KG1 (cell line): ENCODE measurements at regions not wholly inside any gene's neighbourhood (a gene's known extent, or its start where the extent isn't known, plus 50 kb on each side); places are given as distances from the start of the nearest gene placed in this dataset.

Experiments
- DNase-seq: peaks from one replicate; lab custom pipeline; 2025; lab: John Stamatoyannopoulos, UW

- no peak for DNase-seq
These were observed 50.6 kb upstream of the SLC45A1 start for GRCh38 chr1:8267307-8267706.

GRCh38 chr1:8266436-8267165 is 51.3 kb upstream of the SLC45A1 start:
- DNase-seq, result no peak

DNA sequence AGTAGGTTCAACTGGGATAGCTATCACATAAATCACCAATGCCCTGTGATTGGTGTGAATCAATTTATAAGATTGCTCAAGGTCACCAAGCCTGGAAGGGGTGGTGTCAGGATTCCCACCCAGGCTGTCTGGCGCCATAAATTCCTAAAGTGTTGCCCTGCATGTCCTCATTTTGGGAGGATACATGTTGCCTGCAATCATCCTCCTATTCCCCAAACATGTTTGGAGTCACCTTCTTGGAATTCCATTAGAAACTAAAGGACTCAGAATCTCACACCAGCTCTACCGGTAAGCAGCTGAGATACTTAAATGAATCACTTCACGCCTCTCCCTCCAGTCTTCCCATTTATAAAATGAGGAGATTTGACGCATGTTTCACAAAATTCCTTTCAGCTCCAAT is 54.1 kb upstream of the SLC45A1 start:
- no peak for DNase-seq

- DNase-seq, result no peak
These were observed 56.5 kb upstream of the SLC45A1 start for GRCh38 chr1:8261398-8261762.

DNA sequence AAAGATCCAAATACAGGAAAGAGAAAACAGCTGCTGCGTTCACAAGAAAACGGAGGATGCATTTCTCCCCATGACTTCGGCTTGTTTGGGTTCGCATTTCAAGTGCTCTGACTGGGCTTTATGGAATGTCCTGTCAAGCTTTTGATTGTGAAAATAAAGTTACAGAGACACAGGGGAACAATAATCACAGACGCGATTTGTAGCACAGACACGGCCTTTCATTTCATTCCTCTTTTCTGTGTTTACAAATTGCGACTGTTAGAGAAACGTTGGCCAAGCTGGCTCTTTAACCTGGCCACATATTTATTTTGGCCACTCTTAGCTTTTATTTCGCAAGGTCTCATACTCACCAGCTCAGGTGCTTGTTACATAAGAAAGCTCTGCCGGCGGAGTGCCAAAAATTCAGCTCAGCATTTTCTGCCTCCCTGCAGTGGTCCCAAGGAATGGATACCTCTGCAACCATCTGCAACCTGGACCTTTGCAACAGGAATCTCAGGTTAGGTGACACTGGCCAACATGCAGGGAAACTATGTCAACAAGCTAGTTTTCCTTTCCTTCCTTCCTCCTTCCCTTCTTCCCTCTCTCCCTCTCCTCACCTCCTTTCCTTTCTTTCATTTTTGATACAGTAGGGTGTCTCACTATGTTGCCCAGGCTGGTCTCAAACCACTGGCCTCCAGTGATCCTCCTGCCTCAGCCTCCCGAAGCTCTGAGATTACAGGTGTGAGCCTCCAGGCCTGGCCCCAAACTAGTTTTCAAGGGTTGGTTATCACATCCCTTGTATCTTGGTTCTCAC is 58.2 kb upstream of the SLC45A1 start:
- no peak for DNase-seq

DNA sequence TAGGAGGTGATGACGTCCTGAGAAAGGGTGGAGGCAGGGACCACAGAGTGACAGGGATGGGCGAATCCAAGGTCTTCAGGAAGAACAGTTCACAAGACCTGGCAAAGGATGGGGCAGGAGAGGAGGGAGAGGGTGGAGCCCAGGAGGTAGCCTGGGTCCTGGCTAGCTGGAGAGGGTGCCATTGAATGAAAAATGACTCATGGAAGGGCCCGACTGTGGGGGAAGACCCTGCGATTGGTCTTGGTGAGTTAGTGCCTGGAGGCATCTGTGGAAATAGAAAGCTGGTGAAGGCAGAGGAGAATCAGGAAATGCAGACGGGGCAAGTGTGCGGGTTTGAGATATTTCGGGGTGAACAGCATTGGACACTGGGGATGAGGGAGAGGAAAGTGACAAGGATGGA is 60.3 kb upstream of the SLC45A1 start:
- DNase-seq, result no peak

DNA sequence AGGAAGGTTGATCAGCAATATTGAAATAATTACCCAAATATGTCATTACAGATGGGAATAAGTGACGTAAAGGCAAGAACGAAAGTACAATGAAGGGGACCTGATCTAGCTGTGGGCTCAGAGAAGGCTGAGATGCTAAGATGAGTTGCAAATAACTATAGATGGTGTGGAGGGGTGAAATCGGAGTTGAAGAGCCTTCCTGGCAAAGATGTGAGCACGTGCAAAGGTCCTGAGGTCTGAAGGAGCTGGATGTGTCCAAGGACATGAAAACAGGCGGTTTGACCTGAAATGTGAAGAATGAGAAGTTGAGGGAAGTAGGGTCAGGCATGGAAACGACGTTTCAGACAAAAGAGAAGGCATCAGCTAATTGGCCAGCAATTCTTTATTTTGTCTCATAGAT is 61.6 kb upstream of the SLC45A1 start:
- DNase-seq, result no peak

- DNase-seq, result no peak
These were observed 62.2 kb upstream of the SLC45A1 start for GRCh38 chr1:8255712-8256111.

DNA sequence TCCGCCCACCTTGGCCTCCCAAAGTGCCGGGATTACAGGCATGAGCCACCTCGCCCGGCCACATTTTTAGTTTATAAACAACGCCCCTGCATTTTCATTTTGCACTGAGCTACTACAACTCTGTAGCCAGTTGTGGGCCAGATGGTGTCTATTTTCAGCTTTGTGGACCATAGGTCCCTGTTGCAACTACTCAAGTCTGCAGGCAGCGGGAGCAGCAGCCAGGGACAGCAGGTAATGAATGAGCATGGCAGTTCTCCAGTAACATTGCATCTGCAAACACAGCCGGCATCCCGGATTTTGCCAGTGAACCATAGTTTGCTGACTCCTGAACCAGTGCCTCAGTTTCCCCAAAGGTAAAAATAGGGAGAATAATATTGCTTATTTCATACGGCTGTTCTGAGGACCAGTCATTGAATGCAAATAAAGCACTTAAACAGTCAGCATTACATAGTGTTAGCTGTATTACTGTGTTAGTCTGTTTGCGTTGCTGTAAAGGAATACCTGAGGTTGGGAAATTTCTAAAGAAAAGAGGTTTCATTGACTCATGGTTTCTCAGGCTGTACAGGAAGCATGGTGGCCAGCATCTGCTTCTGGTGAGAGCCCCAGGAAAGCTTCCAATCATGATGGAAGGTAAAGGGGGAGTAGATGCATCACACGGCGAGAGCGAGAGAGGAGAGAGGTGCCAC is 65.5 kb upstream of the SLC45A1 start:
- DNase-seq, result no peak

- no peak for DNase-seq
These were observed 66.3 kb upstream of the SLC45A1 start for GRCh38 chr1:8251635-8252034.

DNA sequence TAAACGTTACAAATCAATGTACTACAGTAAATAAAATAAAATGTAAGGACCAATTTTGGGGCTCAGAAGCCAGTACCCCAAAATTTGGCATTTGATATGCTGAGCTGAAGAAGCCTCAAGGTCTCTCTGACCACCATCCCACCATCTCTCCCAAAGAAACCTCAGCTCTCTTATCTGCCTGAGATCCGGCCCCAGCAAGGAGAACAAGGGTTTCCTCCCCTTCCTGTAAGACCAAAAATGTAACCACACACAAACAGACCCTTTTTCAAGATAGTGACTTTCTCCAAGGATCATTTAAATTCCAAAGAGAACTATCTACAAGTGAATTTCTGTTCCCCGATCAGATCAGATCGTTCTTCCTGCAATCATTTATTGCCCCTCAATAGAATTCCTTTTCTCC is 68.1 kb upstream of the SLC45A1 start:
- no peak for DNase-seq

GRCh38 chr1:8247811-8248436 is 70.0 kb upstream of the SLC45A1 start:
- DNase-seq, result no peak

GRCh38 chr1:8244304-8244703 is 73.6 kb upstream of the SLC45A1 start:
- DNase-seq, result no peak

DNA sequence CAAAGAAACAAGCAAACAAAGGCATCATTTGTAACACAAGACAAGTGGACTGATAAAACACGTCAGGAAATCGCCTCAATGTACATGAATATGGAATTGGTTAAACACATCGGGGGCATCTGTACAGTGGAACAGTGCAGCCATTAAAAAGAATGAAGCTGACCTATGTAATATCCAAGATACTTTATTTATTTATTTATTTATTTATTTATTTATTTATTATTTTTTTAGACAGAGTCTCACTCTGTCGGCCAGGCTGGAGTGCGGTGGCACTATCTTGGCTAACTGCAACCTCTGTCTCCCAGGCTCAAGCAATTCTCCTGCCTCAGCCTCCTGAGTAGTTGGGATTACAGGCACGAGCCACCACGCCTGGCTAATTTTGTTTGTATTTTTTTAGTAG is 75.4 kb upstream of the SLC45A1 start:
- DNase-seq, result no peak

DNA sequence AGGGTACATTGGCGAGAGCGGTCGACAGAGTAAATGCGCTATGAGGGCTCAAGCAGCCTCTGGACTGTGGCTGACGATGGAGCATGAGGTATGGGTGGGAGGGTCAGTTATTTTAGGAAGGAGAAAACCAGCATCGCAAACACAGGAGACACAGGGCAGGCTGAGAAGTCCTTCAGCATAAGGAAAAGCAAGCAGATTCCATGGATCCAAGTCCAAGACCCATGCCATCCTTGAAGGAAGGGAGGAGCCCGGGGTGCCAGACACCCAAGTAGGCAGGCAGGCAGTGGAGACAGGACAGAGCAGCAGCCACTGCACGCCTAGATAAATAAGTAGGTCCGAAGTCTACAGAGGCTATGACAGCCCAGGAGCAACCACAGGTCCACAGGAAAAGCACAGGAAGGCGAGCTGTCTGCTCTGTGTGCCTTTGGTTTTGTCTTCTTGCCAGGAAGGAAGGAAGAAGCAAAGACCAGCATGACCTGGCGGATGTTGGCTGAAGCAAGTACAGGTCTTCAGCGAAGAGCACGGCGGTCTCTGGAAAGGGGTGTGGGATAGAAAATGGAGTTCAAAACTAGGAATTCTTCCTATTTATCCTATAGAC is 76.4 kb upstream of the SLC45A1 start:
- peak; percentile 24 for DNase-seq

- no peak for DNase-seq
These were observed 78.4 kb upstream of the SLC45A1 start for GRCh38 chr1:8239306-8240023.

DNA sequence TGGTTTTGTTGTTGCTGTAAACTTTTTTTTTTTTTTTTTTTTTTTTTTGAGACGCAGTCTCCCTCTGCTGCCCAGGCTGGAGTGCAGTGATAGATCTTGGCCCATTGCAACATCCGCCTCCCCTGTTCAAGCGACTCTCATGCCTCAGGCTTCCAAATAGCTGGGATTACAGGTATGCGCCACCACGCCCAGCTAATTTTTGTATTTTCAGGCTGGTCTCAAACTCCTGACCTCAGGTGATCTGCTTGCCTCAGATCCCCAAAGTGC is 78.9 kb upstream of the SLC45A1 start:
- no peak for DNase-seq

DNA sequence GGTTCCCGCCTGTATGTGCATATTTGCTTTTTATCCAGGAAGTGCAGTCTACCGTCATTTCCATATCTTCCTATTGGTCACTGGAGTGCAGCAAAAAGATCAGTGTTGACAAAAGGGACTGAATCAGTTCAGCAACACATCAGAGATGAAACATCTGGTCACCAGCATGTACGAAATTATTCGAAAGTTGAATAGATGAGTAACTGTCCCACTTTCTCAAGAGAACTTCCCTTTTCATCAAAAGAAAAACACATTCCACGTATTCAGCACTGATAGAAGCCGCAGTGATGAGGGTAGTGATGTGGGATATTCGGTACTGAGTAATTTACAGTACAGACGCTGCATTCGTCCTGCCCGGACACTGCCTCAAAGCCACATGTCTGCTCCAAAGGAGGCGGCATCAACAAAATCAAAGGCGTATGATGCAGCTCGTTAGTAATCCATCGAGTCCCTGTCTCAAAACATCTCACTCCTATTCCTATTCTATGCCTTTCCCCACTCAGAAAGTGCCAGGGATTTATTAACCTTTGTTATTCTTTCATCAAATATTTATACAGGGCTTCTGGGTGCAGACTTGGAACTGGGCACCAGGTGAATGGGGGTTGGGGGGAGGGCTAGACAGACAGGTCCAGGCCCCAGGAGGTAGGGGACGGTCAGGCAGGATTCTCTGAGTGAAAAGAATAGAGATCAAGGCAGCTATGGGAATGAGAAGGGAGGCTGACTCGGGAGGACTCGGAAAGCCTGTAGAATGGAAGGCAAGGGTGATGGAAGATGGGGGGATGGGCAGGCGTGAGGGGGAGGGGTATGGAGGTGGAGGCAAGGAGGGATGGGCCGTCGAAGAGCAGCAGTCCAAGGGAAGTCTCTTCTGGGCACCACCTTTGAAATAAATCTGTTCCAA is 79.5 kb upstream of the SLC45A1 start:
- DNase-seq, result no peak

- no peak for DNase-seq
These were observed 85.7 kb upstream of the SLC45A1 start for GRCh38 chr1:8232036-8232757.

- no peak for DNase-seq
These were observed 87.7 kb upstream of the SLC45A1 start for GRCh38 chr1:8230292-8230621.
